H9 (cell line): ENCODE measurements at regions not wholly inside any gene's neighbourhood (a gene's known extent, or its start where the extent isn't known, plus 50 kb on each side); places are given as distances from the start of the nearest gene placed in this dataset.

Source experiments
- DNase-seq: peaks from one replicate; pipeline ENCODE4 v3.0.0-alpha.2; 2017
- H2AFZ ChIP-seq: one replicate; pipeline ENCODE4 v1.6.1; 2013; ENCODE audit warnings: mild to moderate bottlenecking, low read length, control low read depth, moderate library complexity
- H2AK5ac ChIP-seq: 2 replicates; pipeline ENCODE4 v1.6.1; 2013; ENCODE audit warnings: low read length, control low read depth, mixed read lengths; ENCODE audit not compliant: insufficient read length
- H2BK120ac ChIP-seq: one replicate; pipeline ENCODE4 v1.6.1; 2013; ENCODE audit warnings: low read depth, mild to moderate bottlenecking, low read length, control low read depth, inconsistent platforms; ENCODE audit not compliant: poor library complexity, severe bottlenecking
- H2BK12ac ChIP-seq: 2 replicates; pipeline ENCODE4 v1.6.1; 2013; ENCODE audit warnings: low read length, control low read depth, mixed read lengths, low read depth; ENCODE audit not compliant: insufficient read length
- H2BK15ac ChIP-seq: 2 replicates; pipeline ENCODE4 v1.6.1; 2013; ENCODE audit warnings: low read depth, low read length, control low read depth
- H2BK20ac ChIP-seq: one replicate; pipeline ENCODE4 v1.6.1; 2013; ENCODE audit warnings: low read depth, mild to moderate bottlenecking, low read length, control low read depth, inconsistent platforms; ENCODE audit not compliant: poor library complexity, severe bottlenecking
- H2BK5ac ChIP-seq: 2 replicates; pipeline ENCODE4 v1.6.1; 2013; ENCODE audit warnings: low read length, control low read depth, mixed read lengths; ENCODE audit not compliant: insufficient read length
- H3K14ac ChIP-seq: 2 replicates; pipeline ENCODE4 v1.6.1; 2013; ENCODE audit warnings: low read length, control low read depth; ENCODE audit not compliant: insufficient read depth
- H3K18ac ChIP-seq: 2 replicates; pipeline ENCODE4 v1.6.1; 2013; ENCODE audit warnings: low read depth, mild to moderate bottlenecking, mixed read lengths, low read length, control low read depth; ENCODE audit not compliant: insufficient read length
- H3K23ac ChIP-seq: 2 replicates; pipeline ENCODE4 v1.6.1; 2013; ENCODE audit warnings: low read length, control low read depth, mixed read lengths, low read depth; ENCODE audit not compliant: insufficient read length
- H3K23me2 ChIP-seq: 2 replicates; pipeline ENCODE4 v1.6.1; 2013; ENCODE audit warnings: low read depth, mild to moderate bottlenecking, mixed read lengths, low read length, control low read depth; ENCODE audit not compliant: insufficient read length, poor library complexity, severe bottlenecking
- H3K27ac ChIP-seq: 2 replicates; pipeline ENCODE4 v1.5.1; 2013; ENCODE audit warnings: low read length, control low read depth, mixed read lengths, low read depth; ENCODE audit not compliant: insufficient read length
- H3K27me3 ChIP-seq: 2 replicates; pipeline ENCODE4 v1.6.1; 2013; ENCODE audit warnings: low read length, control low read depth, inconsistent platforms; ENCODE audit not compliant: insufficient read depth
- H3K4ac ChIP-seq: 2 replicates; pipeline ENCODE4 v1.6.1; 2013; ENCODE audit warnings: low read depth, mild to moderate bottlenecking, control low read depth, inconsistent platforms, low read length, moderate library complexity
- H3K4me1 ChIP-seq: 2 replicates; pipeline ENCODE4 v1.6.1; 2013; ENCODE audit warnings: low read length, control low read depth, inconsistent platforms; ENCODE audit not compliant: insufficient read depth
- H3K4me2 ChIP-seq: 2 replicates; pipeline ENCODE4 v1.6.1; 2013; ENCODE audit warnings: low read length, control low read depth, mixed read lengths; ENCODE audit not compliant: insufficient read length, insufficient read depth
- H3K56ac ChIP-seq: 2 replicates; pipeline ENCODE4 v1.6.1; 2013; ENCODE audit warnings: low read depth, mild to moderate bottlenecking, mixed read lengths, low read length, control low read depth; ENCODE audit not compliant: insufficient read length
- H3K79me1 ChIP-seq: 2 replicates; pipeline ENCODE4 v1.6.1; 2013; ENCODE audit warnings: low read depth, mild to moderate bottlenecking, moderate library complexity, low read length, control low read depth, inconsistent platforms; ENCODE audit not compliant: insufficient read depth, poor library complexity, severe bottlenecking
- H3K79me2 ChIP-seq: 2 replicates; pipeline ENCODE4 v1.6.1; 2013; ENCODE audit warnings: low read length, control low read depth, inconsistent platforms; ENCODE audit not compliant: insufficient read depth
- H3K9ac ChIP-seq: 2 replicates; pipeline ENCODE4 v1.6.1; 2013; ENCODE audit warnings: low read length, control low read depth, mixed read lengths; ENCODE audit not compliant: insufficient read length; ENCODE audit errors: extremely low read depth
- H3K9me3 ChIP-seq: one replicate; pipeline ENCODE4 v1.6.1; 2013; ENCODE audit warnings: low read depth, low read length, inconsistent platforms; ENCODE audit not compliant: control insufficient read depth
- H3T11ph ChIP-seq: one replicate; pipeline ENCODE4 v1.6.1; 2013; ENCODE audit warnings: mild to moderate bottlenecking, low read length, control low read depth, inconsistent platforms
- H4K20me1 ChIP-seq: one replicate; pipeline ENCODE4 v1.6.1; 2013; ENCODE audit not compliant: control insufficient read depth, insufficient read length, insufficient read depth
- H4K5ac ChIP-seq: 2 replicates; pipeline ENCODE4 v1.6.1; 2013; ENCODE audit warnings: low read depth, mild to moderate bottlenecking, mixed read lengths, low read length, control low read depth; ENCODE audit not compliant: insufficient read length
- H4K8ac ChIP-seq: replicated peaks from 2 replicates; pipeline ENCODE4 v1.6.1; 2013; ENCODE audit warnings: low read length, control low read depth, mixed read lengths, low read depth; ENCODE audit not compliant: insufficient read length
- H4K91ac ChIP-seq: 2 replicates; pipeline ENCODE4 v1.6.1; 2013; ENCODE audit warnings: low read depth, mild to moderate bottlenecking, moderate library complexity, mixed read lengths, low read length, control low read depth; ENCODE audit not compliant: insufficient read length
- H3K27ac Mint-ChIP-seq, 3 experiments: 2 replicates in 2 of 3; 3 replicates in 1 of 3; pipeline ENCODE4 v1.8.0; 2020 to 2021; ENCODE audit warnings: mixed read lengths in 3 of 3, mild to moderate bottlenecking in 1 of 3, moderate library complexity in 1 of 3
- H3K27me3 Mint-ChIP-seq: 2 replicates; pipeline ENCODE4 v1.8.0; 2021; ENCODE audit warnings: low read depth, mild to moderate bottlenecking, moderate library complexity, mixed read lengths
- H3K36me3 Mint-ChIP-seq, 3 experiments: 2 replicates in 2 of 3; 3 replicates in 1 of 3; pipeline ENCODE4 v1.8.0; 2020 to 2021; ENCODE audit warnings: low read depth in 3 of 3, mixed read lengths in 3 of 3; ENCODE audit not compliant: insufficient read depth in 1 of 3
- H3K4me1 Mint-ChIP-seq, 2 experiments: 2 replicates each; pipeline ENCODE4 v1.8.0; 2020; ENCODE audit warnings: mixed read lengths in 2 of 2
- H3K4me3 Mint-ChIP-seq, 2 experiments: 2 replicates in 1 of 2; 3 replicates in 1 of 2; pipeline ENCODE4 v1.8.0; 2020 to 2021; ENCODE audit warnings: mild to moderate bottlenecking in 2 of 2, mixed read lengths in 2 of 2, moderate library complexity in 1 of 2
- H3K9me3 Mint-ChIP-seq, 2 experiments: 2 replicates in 1 of 2; 3 replicates in 1 of 2; pipeline ENCODE4 v1.8.0; 2020; ENCODE audit warnings: mild to moderate bottlenecking in 2 of 2, mixed read lengths in 2 of 2, moderate library complexity in 1 of 2
- WGBS: extraction: QIAGEN DNeasy Blood & Tissue Kit; methylation state at CpG from one replicate; pipeline ENCODE4 v1.1.7; 2013; ENCODE audit warnings: missing lambda C conversion rate, low lambda C conversion rate, mixed read lengths; ENCODE audit not compliant: insufficient read length; ENCODE audit errors: extremely low coverage; 5-methylcytosine and 5-hydroxymethylcytosine counted together
- TF ChIP-seq, protein P1 (sequence below): fragments of 200-600 bp; sonication (generic); conservative IDR thresholded peaks from 3 replicates; pipeline ENCODE4 v1.8.0; 2021; ENCODE audit warnings: antibody characterized with exemption, mild to moderate bottlenecking

- H4K20me1 ChIP-seq = no peaks in the 10 kb centered on the region
- no peaks in the 10 kb centered on the region for H3K27me3 ChIP-seq
- peaks cover 0 to 4% (median 0%) of the 10 kb centered on the region in 3 experiments; a peak in 2 of 7 replicates for H3K36me3 Mint-ChIP-seq
- H3K9me3 ChIP-seq = no peaks in the 10 kb centered on the region
- H3K79me1 ChIP-seq = no peaks in the 10 kb centered on the region
- no peak overlapping the region for H3K56ac ChIP-seq
- peaks cover 5% of the 10 kb centered on the region for H3K27me3 Mint-ChIP-seq
- no peak overlapping the region for H3K4me2 ChIP-seq
- TF ChIP-seq, protein P1, sequence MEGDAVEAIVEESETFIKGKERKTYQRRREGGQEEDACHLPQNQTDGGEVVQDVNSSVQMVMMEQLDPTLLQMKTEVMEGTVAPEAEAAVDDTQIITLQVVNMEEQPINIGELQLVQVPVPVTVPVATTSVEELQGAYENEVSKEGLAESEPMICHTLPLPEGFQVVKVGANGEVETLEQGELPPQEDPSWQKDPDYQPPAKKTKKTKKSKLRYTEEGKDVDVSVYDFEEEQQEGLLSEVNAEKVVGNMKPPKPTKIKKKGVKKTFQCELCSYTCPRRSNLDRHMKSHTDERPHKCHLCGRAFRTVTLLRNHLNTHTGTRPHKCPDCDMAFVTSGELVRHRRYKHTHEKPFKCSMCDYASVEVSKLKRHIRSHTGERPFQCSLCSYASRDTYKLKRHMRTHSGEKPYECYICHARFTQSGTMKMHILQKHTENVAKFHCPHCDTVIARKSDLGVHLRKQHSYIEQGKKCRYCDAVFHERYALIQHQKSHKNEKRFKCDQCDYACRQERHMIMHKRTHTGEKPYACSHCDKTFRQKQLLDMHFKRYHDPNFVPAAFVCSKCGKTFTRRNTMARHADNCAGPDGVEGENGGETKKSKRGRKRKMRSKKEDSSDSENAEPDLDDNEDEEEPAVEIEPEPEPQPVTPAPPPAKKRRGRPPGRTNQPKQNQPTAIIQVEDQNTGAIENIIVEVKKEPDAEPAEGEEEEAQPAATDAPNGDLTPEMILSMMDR = no peak
- H3K79me2 ChIP-seq = no peaks in the 10 kb centered on the region
- H3K14ac ChIP-seq = no peak overlapping the region
- no peak overlapping the region for H3K27ac Mint-ChIP-seq
- H2BK15ac ChIP-seq = no peak overlapping the region
- no CpG with 5 or more reads among the region's 5 CpGs for WGBS
- H3K23me2 ChIP-seq = no peaks in the 10 kb centered on the region
- H3K18ac ChIP-seq = no peak overlapping the region
- H2BK12ac ChIP-seq = no peak overlapping the region
- H2BK120ac ChIP-seq = no peak overlapping the region
- H2BK20ac ChIP-seq = no peak overlapping the region
- H3K4ac ChIP-seq = no peak overlapping the region
- no peaks in the 10 kb centered on the region for H3K4me1 ChIP-seq
- no peak overlapping the region for H3K9ac ChIP-seq
- H3K9me3 Mint-ChIP-seq = peaks cover 5 to 7% of the 10 kb centered on the region in 2 experiments; a peak in 3 of 5 replicates
- no peak for DNase-seq
- no peak overlapping the region for H2AFZ ChIP-seq
- H2BK5ac ChIP-seq = no peak overlapping the region
- no peak overlapping the region for H3K4me3 Mint-ChIP-seq
- H3K27ac ChIP-seq = no peak overlapping the region
- H3K23ac ChIP-seq = no peak overlapping the region
- no peak overlapping the region for H4K5ac ChIP-seq
- H2AK5ac ChIP-seq = no peak overlapping the region
- H4K91ac ChIP-seq = no peak overlapping the region
- H3T11ph ChIP-seq = no peak overlapping the region
- no peaks in the 10 kb centered on the region for H3K4me1 Mint-ChIP-seq
- H4K8ac ChIP-seq = no peak overlapping the region
Observed at GRCh38 chr10:78263521-78263988, 229.9 kb downstream of the RPS24 start.
